H1 (cell line): ENCODE measurements at regions not wholly inside any gene's neighbourhood (a gene's known extent, or its start where the extent isn't known, plus 50 kb on each side); places are given as distances from the start of the nearest gene placed in this dataset.

Source experiments
- CTCF ChIA-PET: fragments of 300-600 bp; sonication (Branson Sonifier 250); formaldehyde crosslinking; loops from one replicate; lab custom pipeline; 2021; ENCODE audit not compliant: partially characterized antibody; lab: Charles Lee
- POLR2A ChIA-PET: fragments of 300-600 bp; sonication (Branson Sonifier 250); formaldehyde crosslinking; loops from one replicate; lab custom pipeline; 2021; ENCODE audit warnings: inconsistent platforms; ENCODE audit not compliant: partially characterized antibody; lab: Charles Lee
- DNase-seq, 2 experiments: peaks; one replicate each; pipeline versions ENCODE4 v3.0.0 to v3.0.0-alpha.2; 2010 to 2022; ENCODE audit warnings: low spot score in 2 of 2, low read depth in 1 of 2, mixed read lengths in 1 of 2
- FAIRE-seq: peaks from 2 replicates; lab custom pipeline; 2011; peaks lifted over from hg19 to GRCh38; lab: Jason Lieb, UNC
- H2AFZ ChIP-seq: 2 replicates; pipeline ENCODE4 v1.8.1; 2012; ENCODE audit warnings: low read length, inconsistent platforms
- H2AK5ac ChIP-seq: 2 replicates; pipeline ENCODE4 v1.6.1; 2013; ENCODE audit warnings: low read depth, low read length
- H2BK120ac ChIP-seq: replicated peaks from 2 replicates; pipeline ENCODE3; 2013; ENCODE audit warnings: low read depth, low read length, inconsistent platforms
- H2BK12ac ChIP-seq: 2 replicates; pipeline ENCODE4 v1.6.1; 2013; ENCODE audit warnings: low read depth, low read length
- H2BK15ac ChIP-seq: 2 replicates; pipeline ENCODE4 v1.6.1; 2013; ENCODE audit warnings: low read length
- H2BK20ac ChIP-seq: 2 replicates; pipeline ENCODE4 v1.6.1; 2013; ENCODE audit warnings: low read length
- H2BK5ac ChIP-seq: 2 replicates; pipeline ENCODE4 v1.6.1; 2013; ENCODE audit warnings: low read depth, low read length
- H3K14ac ChIP-seq: 2 replicates; pipeline ENCODE4 v1.6.1; 2013; ENCODE audit warnings: inconsistent platforms; ENCODE audit not compliant: insufficient read length
- H3K18ac ChIP-seq: 2 replicates; pipeline ENCODE4 v1.6.1; 2013; ENCODE audit warnings: low read length; ENCODE audit errors: extremely low read depth
- H3K23ac ChIP-seq: 2 replicates; pipeline ENCODE4 v1.6.1; 2013; ENCODE audit warnings: inconsistent platforms; ENCODE audit not compliant: insufficient read length
- H3K23me2 ChIP-seq: 2 replicates; pipeline ENCODE4 v1.6.1; 2013; ENCODE audit warnings: low read depth, low read length
- H3K27ac ChIP-seq: 2 replicates; pipeline ENCODE4 v1.6.1; 2011; ENCODE audit warnings: low read depth, low read length, inconsistent platforms
- H3K27me3 ChIP-seq, 4 experiments: replicated peaks in 1 of 4; 1 replicate in 1 of 4; 2 replicates in 3 of 4; pipeline versions ENCODE4 v1.6.1 to v1.8.1; 2011 to 2013; ENCODE audit warnings: low read length in 3 of 4, mild to moderate bottlenecking in 3 of 4, inconsistent platforms in 2 of 4, mixed read lengths in 2 of 4, moderate library complexity in 1 of 4; ENCODE audit not compliant: control insufficient read depth in 3 of 4, insufficient read depth in 3 of 4; ENCODE audit errors: extremely low read depth in 1 of 4
- H3K36me3 ChIP-seq, 4 experiments: 2 replicates each; pipeline versions ENCODE4 v1.6.1 to v1.8.1; 2011 to 2013; ENCODE audit warnings: mild to moderate bottlenecking in 4 of 4, low read length in 3 of 4, moderate library complexity in 2 of 4, control low read depth in 1 of 4, inconsistent platforms in 1 of 4; ENCODE audit not compliant: insufficient read depth in 4 of 4, control insufficient read depth in 2 of 4
- H3K4ac ChIP-seq: replicated peaks from 2 replicates; pipeline ENCODE3; 2013; ENCODE audit warnings: low read length, low read depth, mixed read lengths, inconsistent platforms; ENCODE audit not compliant: insufficient read length
- H3K4me1 ChIP-seq, 4 experiments: replicated peaks in 1 of 4; 1 replicate in 1 of 4; 2 replicates in 3 of 4; pipeline versions ENCODE4 v1.6.1 to v1.8.1; 2011 to 2013; ENCODE audit warnings: low read length in 3 of 4, inconsistent platforms in 2 of 4, mixed read lengths in 1 of 4; ENCODE audit not compliant: insufficient read depth in 4 of 4, control insufficient read depth in 3 of 4
- H3K4me2 ChIP-seq, 2 experiments: 2 replicates each; pipeline versions ENCODE4 v1.6.1 to v1.8.1; 2011 to 2013; ENCODE audit warnings: low read depth in 2 of 2, low read length in 2 of 2, control low read depth in 1 of 2, inconsistent platforms in 1 of 2, mild to moderate bottlenecking in 1 of 2; ENCODE audit not compliant: insufficient read depth in 1 of 2
- H3K4me3 ChIP-seq, 4 experiments: fragments of 200-600, 300-600 bp in 1 of 4; sonication (generic), shearing (Covaris generic), sonication (Bioruptor Twin) in 1 of 4; 2 replicates each; pipeline versions ENCODE4 v1.5.1 to v1.8.1; 2011 to 2016; ENCODE audit warnings: low read length in 4 of 4, low read depth in 3 of 4, control low read depth in 2 of 4, inconsistent platforms in 2 of 4, mild to moderate bottlenecking in 2 of 4, mixed read lengths in 1 of 4, moderate library complexity in 1 of 4; ENCODE audit not compliant: insufficient read depth in 2 of 4; ENCODE audit errors: extremely low read depth in 1 of 4
- H3K56ac ChIP-seq: replicated peaks from 2 replicates; pipeline ENCODE3; 2013; ENCODE audit warnings: low read depth, mild to moderate bottlenecking, mixed read lengths, low read length, inconsistent platforms; ENCODE audit not compliant: insufficient read length
- H3K79me1 ChIP-seq: 2 replicates; pipeline ENCODE4 v1.6.1; 2013; ENCODE audit warnings: low read depth, low read length, control low read depth
- H3K79me2 ChIP-seq, 2 experiments: 2 replicates each; pipeline versions ENCODE4 v1.6.1 to v1.8.1; 2012 to 2013; ENCODE audit warnings: low read length in 2 of 2, mild to moderate bottlenecking in 2 of 2, inconsistent platforms in 1 of 2; ENCODE audit not compliant: insufficient read depth in 2 of 2, control insufficient read depth in 1 of 2
- H3K9ac ChIP-seq, 4 experiments: replicated peaks in 1 of 4; 1 replicate in 1 of 4; 2 replicates in 3 of 4; pipeline versions ENCODE4 v1.6.1 to v1.8.1; 2011 to 2013; ENCODE audit warnings: low read depth in 3 of 4, low read length in 3 of 4, control low read depth in 2 of 4, mild to moderate bottlenecking in 2 of 4, moderate library complexity in 2 of 4, inconsistent platforms in 1 of 4; ENCODE audit errors: extremely low read depth in 1 of 4
- H3K9me3 ChIP-seq, 2 experiments: 2 replicates each; pipeline versions ENCODE4 v1.6.1 to v1.8.1; 2012 to 2013; ENCODE audit warnings: mild to moderate bottlenecking in 2 of 2, moderate library complexity in 2 of 2, control low read depth in 1 of 2, inconsistent platforms in 1 of 2, low read depth in 1 of 2, low read length in 1 of 2, mixed read lengths in 1 of 2; ENCODE audit not compliant: insufficient read depth in 2 of 2
- H4K20me1 ChIP-seq, 2 experiments: replicated peaks in 1 of 2; 2 replicates each; pipeline versions ENCODE3 to v1.8.1; 2011 to 2013; ENCODE audit warnings: inconsistent platforms in 2 of 2, low read length in 2 of 2, mild to moderate bottlenecking in 1 of 2; ENCODE audit not compliant: insufficient read depth in 2 of 2, control insufficient read depth in 1 of 2
- H4K5ac ChIP-seq: 2 replicates; pipeline ENCODE4 v1.6.1; 2013; ENCODE audit warnings: low read length, low read depth, mixed read lengths, inconsistent platforms; ENCODE audit not compliant: insufficient read length
- H4K8ac ChIP-seq: 2 replicates; pipeline ENCODE4 v1.8.0; 2013; ENCODE audit warnings: mild to moderate bottlenecking, moderate library complexity, low read length, inconsistent platforms; ENCODE audit not compliant: insufficient read depth; ENCODE audit errors: extremely low read depth
- H4K91ac ChIP-seq: replicated peaks from 2 replicates; pipeline ENCODE3; 2013; ENCODE audit warnings: low read length, mixed read lengths, inconsistent platforms; ENCODE audit not compliant: insufficient read length
- HDAC2 ChIP-seq, 2 experiments: fragments of 300-600 bp in 1 of 2; sonication (generic) in 1 of 2; IDR thresholded peaks; 2 replicates each; pipeline ENCODE4 v1.6.1; 2011 to 2012; ENCODE audit warnings: low read depth in 2 of 2, low read length in 2 of 2, mild to moderate bottlenecking in 2 of 2, moderate library complexity in 2 of 2, borderline replicate concordance in 1 of 2, inconsistent platforms in 1 of 2
- JUN ChIP-seq: IDR thresholded peaks from 2 replicates; pipeline ENCODE4 v1.6.1; 2011; ENCODE audit warnings: low read depth, mild to moderate bottlenecking, improper control_type of control experiment, low read length
- JUND ChIP-seq: IDR thresholded peaks from 2 replicates; pipeline ENCODE4 v1.6.1; 2011; ENCODE audit warnings: mild to moderate bottlenecking, improper control_type of control experiment, low read length
- KDM4A ChIP-seq: IDR thresholded peaks from one replicate; pipeline ENCODE4 v1.7.1; 2012; ENCODE audit warnings: low read depth, mild to moderate bottlenecking, moderate library complexity, low read length, inconsistent platforms; ENCODE audit not compliant: severe bottlenecking
- WGBS, 2 experiments: shearing (Covaris generic) in 1 of 2; methylation state at CpG; one replicate each; pipeline versions ENCODE4 v1.1.6 to v1.1.7; 2013 to 2015; ENCODE audit warnings: low lambda C conversion rate in 2 of 2, mixed read lengths in 2 of 2, inconsistent platforms in 1 of 2, low coverage in 1 of 2, missing lambda C conversion rate in 1 of 2; ENCODE audit not compliant: insufficient replicate concordance in 2 of 2, insufficient coverage in 1 of 2, insufficient read length in 1 of 2; ENCODE audit errors: extremely low coverage in 1 of 2, missing lambda C conversion rate in 1 of 2; 5-methylcytosine and 5-hydroxymethylcytosine counted together

- H3K23me2 ChIP-seq, result no peaks in the 10 kb centered on the region
- no peak overlapping the region for H3K4me3 ChIP-seq
- H3K36me3 ChIP-seq, result no peaks in the 10 kb centered on the region
- H2BK20ac ChIP-seq, result no peak overlapping the region
- H3K4ac ChIP-seq, result no peak overlapping the region
- WGBS, 2 experiments, result 93% methylated on average over 7 of the region's 7 CpGs; no CpG with 5 or more reads in 1 of the 2 experiments
- TF ChIP-seq HDAC2 (IDR thresholded peaks at IDR 0.05; ENCODE audit: borderline replicate concordance in 1 of 2, low read depth in 2 of 2, low read length in 2 of 2) (no peak), JUND (no peak), KDM4A (no peak), JUN (no peak)
- no peaks in the 10 kb centered on the region for H3K79me2 ChIP-seq
- no peak overlapping the region for H3K14ac ChIP-seq
- no peak overlapping the region for H2AFZ ChIP-seq
- no peak overlapping the region for H4K5ac ChIP-seq
- no peak overlapping the region for H4K8ac ChIP-seq
- DNase-seq (no peak), FAIRE-seq (no peak)
- no peaks in the 10 kb centered on the region; the same call in 1 of the 2 replicates for H3K79me1 ChIP-seq
- H3K27me3 ChIP-seq, result no peaks in the 10 kb centered on the region
- ChIA-PET CTCF (interaction anchor here (0.7 to 1.1 kb wide), 3 partner anchors 29 to 1660 kb away, joined by 3 read pairs; no protein-coding TSS in a partner anchor), POLR2A (no interaction called here)
- no peak overlapping the region for H2BK12ac ChIP-seq
- no peaks in the 10 kb centered on the region for H3K4me1 ChIP-seq
- no peak overlapping the region for H2BK5ac ChIP-seq
- no peak overlapping the region for H3K18ac ChIP-seq
- no peak overlapping the region for H4K91ac ChIP-seq
- H2BK120ac ChIP-seq, result no peak overlapping the region
- no peak overlapping the region for H3K9ac ChIP-seq
- no peak overlapping the region for H3K56ac ChIP-seq
- H3K27ac ChIP-seq, result no peak overlapping the region
- H2AK5ac ChIP-seq, result no peak overlapping the region
- H4K20me1 ChIP-seq, result no peaks in the 10 kb centered on the region
- no peak overlapping the region for H2BK15ac ChIP-seq
- no peak overlapping the region for H3K4me2 ChIP-seq
- H3K23ac ChIP-seq, result no peak overlapping the region
- no peaks in the 10 kb centered on the region for H3K9me3 ChIP-seq
Observed at GRCh38 chr10:128373831-128374230, 247.6 kb upstream of the MKI67 start.
